Liver (tissue), 8 donors: ENCODE measurements at regions not wholly inside any gene's neighbourhood (a gene's known extent, or its start where the extent isn't known, plus 50 kb on each side); places are given as distances from the start of the nearest gene placed in this dataset.

Experiments used
- DNase-seq: peaks from one replicate; pipeline ENCODE4 v3.0.0-alpha.2; 2017; ENCODE audit warnings: low spot score
- H3K27ac ChIP-seq, 2 donors: one replicate each; pipeline ENCODE4 v1.7.0; 2013; ENCODE audit warnings: inconsistent platforms in 2 of 2, low read length in 2 of 2, control low read depth in 1 of 2, low read depth in 1 of 2, mild to moderate bottlenecking in 1 of 2
- H3K27me3 ChIP-seq, 4 donors: one replicate each; pipeline versions ENCODE4 v1.6.1 to v1.7.0; 2013; ENCODE audit warnings: low read length in 3 of 4, inconsistent platforms in 1 of 4, mild to moderate bottlenecking in 1 of 4, moderate library complexity in 1 of 4; ENCODE audit not compliant: control insufficient read depth in 4 of 4, insufficient read depth in 4 of 4
- H3K36me3 ChIP-seq, 4 donors: one replicate each; pipeline versions ENCODE4 v1.6.1 to v1.7.0; 2013; ENCODE audit warnings: low read length in 3 of 4, mild to moderate bottlenecking in 3 of 4, low read depth in 1 of 4, moderate library complexity in 1 of 4; ENCODE audit not compliant: control insufficient read depth in 4 of 4, insufficient read depth in 3 of 4
- H3K4me1 ChIP-seq, 4 donors: one replicate each; pipeline versions ENCODE4 v1.6.1 to v1.7.0; 2013; ENCODE audit warnings: low read length in 3 of 4, mild to moderate bottlenecking in 3 of 4, moderate library complexity in 1 of 4; ENCODE audit not compliant: control insufficient read depth in 4 of 4, insufficient read depth in 4 of 4
- H3K4me3 ChIP-seq, 3 donors: one replicate each; pipeline versions ENCODE4 v1.6.1 to v1.7.0; 2013; ENCODE audit warnings: low read length in 3 of 3, control low read depth in 1 of 3, low read depth in 1 of 3, mild to moderate bottlenecking in 1 of 3
- H3K9ac ChIP-seq, 2 donors: one replicate each; pipeline ENCODE4 v1.7.0; 2013; ENCODE audit warnings: low read length in 2 of 2, mild to moderate bottlenecking in 2 of 2, moderate library complexity in 2 of 2, control low read depth in 1 of 2, low read depth in 1 of 2
- H3K9me3 ChIP-seq, 4 donors: one replicate each; pipeline versions ENCODE4 v1.6.1 to v1.7.0; 2013; ENCODE audit warnings: low read length in 3 of 4; ENCODE audit not compliant: control insufficient read depth in 4 of 4
- EGR1 ChIP-seq, 2 donors: IDR thresholded peaks; 2 replicates each; pipeline ENCODE4 v1.6.1; 2016 to 2018; ENCODE audit warnings: antibody characterized with exemption in 2 of 2, low read depth in 2 of 2
- FOXA1 ChIP-seq: IDR thresholded peaks from 2 replicates; pipeline ENCODE4 v1.6.1; 2016; ENCODE audit warnings: antibody characterized with exemption
- FOXA2 ChIP-seq: IDR thresholded peaks from 2 replicates; pipeline ENCODE4 v1.6.1; 2016; ENCODE audit warnings: antibody characterized with exemption
- GABPA ChIP-seq, 2 donors: IDR thresholded peaks in 1 of 2; conservative IDR thresholded peaks in 1 of 2; 2 replicates each; pipeline ENCODE4 v1.6.1; 2016; ENCODE audit warnings: antibody characterized with exemption in 2 of 2, mild to moderate bottlenecking in 1 of 2, moderate library complexity in 1 of 2
- HNF4A ChIP-seq, 2 donors: conservative IDR thresholded peaks; 2 replicates each; pipeline ENCODE4 v1.6.1; 2016; ENCODE audit warnings: antibody characterized with exemption in 2 of 2, mild to moderate bottlenecking in 2 of 2
- HNF4G ChIP-seq: IDR thresholded peaks from 2 replicates; pipeline ENCODE4 v1.6.1; 2016; ENCODE audit warnings: antibody characterized with exemption
- JUND ChIP-seq, 2 donors: IDR thresholded peaks; 2 replicates each; pipeline ENCODE4 v1.6.1; 2016; ENCODE audit warnings: antibody characterized with exemption in 2 of 2
- NR2F2 ChIP-seq: IDR thresholded peaks from 2 replicates; pipeline ENCODE4 v1.6.1; 2016; ENCODE audit warnings: antibody characterized with exemption
- RAD21 ChIP-seq, 2 donors: IDR thresholded peaks; 2 replicates each; pipeline ENCODE4 v1.6.1; 2016; ENCODE audit warnings: antibody characterized with exemption in 2 of 2, mild to moderate bottlenecking in 2 of 2
- RXRA ChIP-seq, 2 donors: IDR thresholded peaks; 2 replicates each; pipeline ENCODE4 v1.6.1; 2017 to 2018; ENCODE audit warnings: antibody characterized with exemption in 2 of 2, mild to moderate bottlenecking in 1 of 2
- SP1 ChIP-seq: IDR thresholded peaks from 2 replicates; pipeline ENCODE4 v1.6.1; 2018; ENCODE audit warnings: antibody characterized with exemption, mild to moderate bottlenecking
- TAF1 ChIP-seq: conservative IDR thresholded peaks from 2 replicates; pipeline ENCODE4 v1.6.1; 2016; ENCODE audit warnings: antibody characterized with exemption, mild to moderate bottlenecking
- YY1 ChIP-seq: IDR thresholded peaks from 2 replicates; pipeline ENCODE4 v1.6.1; 2016; ENCODE audit warnings: antibody characterized with exemption, mild to moderate bottlenecking
- WGBS: extraction: QIAGEN DNeasy Blood & Tissue Kit; methylation state at CpG from one replicate; pipeline ENCODE4 v1.1.7; 2013; 5-methylcytosine and 5-hydroxymethylcytosine counted together
- TF ChIP-seq, protein P1 (sequence below): IDR thresholded peaks from 2 replicates; pipeline ENCODE4 v1.6.1; 2016; ENCODE audit warnings: antibody characterized with exemption
- TF ChIP-seq, protein P2 (sequence below): IDR thresholded peaks from 2 replicates; pipeline ENCODE4 v1.6.1; 2016; ENCODE audit warnings: antibody characterized with exemption
- TF ChIP-seq, protein P3 (sequence below): IDR thresholded peaks from 2 replicates; pipeline ENCODE4 v1.6.1; 2016; ENCODE audit warnings: antibody characterized with exemption
- TF ChIP-seq, protein P4 (sequence below): IDR thresholded peaks from 2 replicates; pipeline ENCODE4 v1.6.1; 2016; ENCODE audit warnings: antibody characterized with exemption, mild to moderate bottlenecking
- TF ChIP-seq, protein P5 (sequence below): fragments of 150-350 bp; IDR thresholded peaks from 2 replicates; pipeline ENCODE4 v1.5.1; 2017; ENCODE audit warnings: improper control_type of control experiment, low read depth, low read length; ENCODE audit not compliant: missing input control
- donor health status: healthy.
- donor health status: healthy.
- donor health status: healthy.
- donor health status: healthy.
- donor health status: healthy.

DNA sequence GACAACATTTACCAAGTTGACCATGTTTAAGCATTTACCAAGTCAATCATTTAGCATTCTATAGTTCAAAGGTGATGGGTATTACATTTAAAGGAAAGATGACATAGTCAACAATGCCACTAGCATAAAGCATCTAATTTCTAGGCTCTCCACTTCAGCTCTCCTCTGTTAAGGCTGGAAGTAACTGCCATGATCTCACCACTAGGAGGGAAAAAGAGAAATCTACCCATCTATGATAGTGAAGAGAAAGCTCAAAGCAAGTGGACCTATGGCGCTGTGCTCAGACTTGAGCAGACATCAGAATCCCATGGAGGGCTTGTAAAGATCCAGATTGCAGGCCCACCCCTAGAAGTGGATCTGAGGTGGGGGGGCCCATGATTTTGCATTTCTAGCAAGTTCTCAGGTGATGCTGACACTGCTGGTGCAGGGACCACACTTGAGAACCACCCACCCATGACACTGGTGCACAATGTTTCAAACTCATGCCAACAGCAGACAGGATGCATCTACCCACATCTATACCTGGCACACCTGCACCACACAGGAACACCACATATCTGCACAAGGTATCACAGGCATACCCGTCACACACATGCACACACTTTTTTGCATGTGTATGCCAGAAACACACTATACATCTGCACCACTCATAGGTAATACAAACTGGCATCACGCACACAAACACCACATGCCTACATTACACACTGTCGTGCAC, 392.9 kb upstream of the RUNX1 start:
- TF ChIP-seq NR2F2 (no peak), FOXA1 (no peak), HNF4G (no peak), FOXA2 (no peak), HNF4A (conservative IDR thresholded peaks at IDR 0.05) (no peak), SP1 (no peak), RXRA (IDR thresholded peaks at IDR 0.05) (no peak), RAD21 (IDR thresholded peaks at IDR 0.05) (no peak), GABPA (IDR thresholded peaks at IDR 0.05 in 1 of 2, conservative IDR thresholded peaks at IDR 0.05 in 1 of 2) (no peak), EGR1 (IDR thresholded peaks at IDR 0.05; ENCODE audit: low read depth in 2 of 2) (no peak), JUND (IDR thresholded peaks at IDR 0.05) (no peak), TAF1 (no peak), YY1 (no peak)
- TF ChIP-seq, protein P1, sequence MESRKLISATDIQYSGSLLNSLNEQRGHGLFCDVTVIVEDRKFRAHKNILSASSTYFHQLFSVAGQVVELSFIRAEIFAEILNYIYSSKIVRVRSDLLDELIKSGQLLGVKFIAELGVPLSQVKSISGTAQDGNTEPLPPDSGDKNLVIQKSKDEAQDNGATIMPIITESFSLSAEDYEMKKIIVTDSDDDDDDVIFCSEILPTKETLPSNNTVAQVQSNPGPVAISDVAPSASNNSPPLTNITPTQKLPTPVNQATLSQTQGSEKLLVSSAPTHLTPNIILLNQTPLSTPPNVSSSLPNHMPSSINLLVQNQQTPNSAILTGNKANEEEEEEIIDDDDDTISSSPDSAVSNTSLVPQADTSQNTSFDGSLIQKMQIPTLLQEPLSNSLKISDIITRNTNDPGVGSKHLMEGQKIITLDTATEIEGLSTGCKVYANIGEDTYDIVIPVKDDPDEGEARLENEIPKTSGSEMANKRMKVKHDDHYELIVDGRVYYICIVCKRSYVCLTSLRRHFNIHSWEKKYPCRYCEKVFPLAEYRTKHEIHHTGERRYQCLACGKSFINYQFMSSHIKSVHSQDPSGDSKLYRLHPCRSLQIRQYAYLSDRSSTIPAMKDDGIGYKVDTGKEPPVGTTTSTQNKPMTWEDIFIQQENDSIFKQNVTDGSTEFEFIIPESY = no peak
- TF ChIP-seq, protein P2, sequence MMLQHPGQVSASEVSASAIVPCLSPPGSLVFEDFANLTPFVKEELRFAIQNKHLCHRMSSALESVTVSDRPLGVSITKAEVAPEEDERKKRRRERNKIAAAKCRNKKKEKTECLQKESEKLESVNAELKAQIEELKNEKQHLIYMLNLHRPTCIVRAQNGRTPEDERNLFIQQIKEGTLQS = no peak
- TF ChIP-seq, protein P3, sequence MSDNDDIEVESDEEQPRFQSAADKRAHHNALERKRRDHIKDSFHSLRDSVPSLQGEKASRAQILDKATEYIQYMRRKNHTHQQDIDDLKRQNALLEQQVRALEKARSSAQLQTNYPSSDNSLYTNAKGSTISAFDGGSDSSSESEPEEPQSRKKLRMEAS = no peak
- TF ChIP-seq, protein P4, sequence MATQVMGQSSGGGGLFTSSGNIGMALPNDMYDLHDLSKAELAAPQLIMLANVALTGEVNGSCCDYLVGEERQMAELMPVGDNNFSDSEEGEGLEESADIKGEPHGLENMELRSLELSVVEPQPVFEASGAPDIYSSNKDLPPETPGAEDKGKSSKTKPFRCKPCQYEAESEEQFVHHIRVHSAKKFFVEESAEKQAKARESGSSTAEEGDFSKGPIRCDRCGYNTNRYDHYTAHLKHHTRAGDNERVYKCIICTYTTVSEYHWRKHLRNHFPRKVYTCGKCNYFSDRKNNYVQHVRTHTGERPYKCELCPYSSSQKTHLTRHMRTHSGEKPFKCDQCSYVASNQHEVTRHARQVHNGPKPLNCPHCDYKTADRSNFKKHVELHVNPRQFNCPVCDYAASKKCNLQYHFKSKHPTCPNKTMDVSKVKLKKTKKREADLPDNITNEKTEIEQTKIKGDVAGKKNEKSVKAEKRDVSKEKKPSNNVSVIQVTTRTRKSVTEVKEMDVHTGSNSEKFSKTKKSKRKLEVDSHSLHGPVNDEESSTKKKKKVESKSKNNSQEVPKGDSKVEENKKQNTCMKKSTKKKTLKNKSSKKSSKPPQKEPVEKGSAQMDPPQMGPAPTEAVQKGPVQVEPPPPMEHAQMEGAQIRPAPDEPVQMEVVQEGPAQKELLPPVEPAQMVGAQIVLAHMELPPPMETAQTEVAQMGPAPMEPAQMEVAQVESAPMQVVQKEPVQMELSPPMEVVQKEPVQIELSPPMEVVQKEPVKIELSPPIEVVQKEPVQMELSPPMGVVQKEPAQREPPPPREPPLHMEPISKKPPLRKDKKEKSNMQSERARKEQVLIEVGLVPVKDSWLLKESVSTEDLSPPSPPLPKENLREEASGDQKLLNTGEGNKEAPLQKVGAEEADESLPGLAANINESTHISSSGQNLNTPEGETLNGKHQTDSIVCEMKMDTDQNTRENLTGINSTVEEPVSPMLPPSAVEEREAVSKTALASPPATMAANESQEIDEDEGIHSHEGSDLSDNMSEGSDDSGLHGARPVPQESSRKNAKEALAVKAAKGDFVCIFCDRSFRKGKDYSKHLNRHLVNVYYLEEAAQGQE = no peak
- TF ChIP-seq, protein P5, sequence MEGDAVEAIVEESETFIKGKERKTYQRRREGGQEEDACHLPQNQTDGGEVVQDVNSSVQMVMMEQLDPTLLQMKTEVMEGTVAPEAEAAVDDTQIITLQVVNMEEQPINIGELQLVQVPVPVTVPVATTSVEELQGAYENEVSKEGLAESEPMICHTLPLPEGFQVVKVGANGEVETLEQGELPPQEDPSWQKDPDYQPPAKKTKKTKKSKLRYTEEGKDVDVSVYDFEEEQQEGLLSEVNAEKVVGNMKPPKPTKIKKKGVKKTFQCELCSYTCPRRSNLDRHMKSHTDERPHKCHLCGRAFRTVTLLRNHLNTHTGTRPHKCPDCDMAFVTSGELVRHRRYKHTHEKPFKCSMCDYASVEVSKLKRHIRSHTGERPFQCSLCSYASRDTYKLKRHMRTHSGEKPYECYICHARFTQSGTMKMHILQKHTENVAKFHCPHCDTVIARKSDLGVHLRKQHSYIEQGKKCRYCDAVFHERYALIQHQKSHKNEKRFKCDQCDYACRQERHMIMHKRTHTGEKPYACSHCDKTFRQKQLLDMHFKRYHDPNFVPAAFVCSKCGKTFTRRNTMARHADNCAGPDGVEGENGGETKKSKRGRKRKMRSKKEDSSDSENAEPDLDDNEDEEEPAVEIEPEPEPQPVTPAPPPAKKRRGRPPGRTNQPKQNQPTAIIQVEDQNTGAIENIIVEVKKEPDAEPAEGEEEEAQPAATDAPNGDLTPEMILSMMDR = no peak
- Histone ChIP-seq H3K4me3 (no peak overlapping the region), H3K27ac (no peak overlapping the region), H3K9ac (no peak overlapping the region), H3K36me3 (no peaks in the 10 kb centered on the region), H3K27me3 (peaks cover 0 to 3% (median 0%) of the 10 kb centered on the region in 4 donors), H3K9me3 (no peaks in the 10 kb centered on the region), H3K4me1 (no peaks in the 10 kb centered on the region)
- WGBS = 91% methylated on average over 4 of the region's 4 CpGs
- DNase-seq = no peak
